Right atrium auricular region (tissue), 2 donors: ENCODE measurements at regions not wholly inside any gene's neighbourhood (a gene's known extent, or its start where the extent isn't known, plus 50 kb on each side); places are given as distances from the start of the nearest gene placed in this dataset.

ENCODE experiments used
- DNase-seq: peaks from one replicate; pipeline ENCODE4 v3.0.0-alpha.2; 2019; ENCODE audit warnings: low spot score
- H3K27ac ChIP-seq, 2 donors: fragments of 200-600 bp; sonication (generic); 1 replicate in 1 of 2; 2 replicates in 1 of 2; pipeline ENCODE4 v1.5.1; 2016 to 2019
- H3K27me3 ChIP-seq, 2 donors: fragments of 200-600 bp; sonication (generic); one replicate each; pipeline versions ENCODE4 v1.5.1 to v1.6.0; 2017 to 2019
- H3K36me3 ChIP-seq: fragments of 200-600 bp; sonication (generic); one replicate; pipeline ENCODE4 v1.5.1; 2016
- H3K4me1 ChIP-seq, 2 donors: fragments of 200-600 bp; sonication (generic); one replicate each; pipeline versions ENCODE4 v1.5.1 to v1.6.0; 2017 to 2019
- H3K4me3 ChIP-seq, 2 donors: fragments of 200-600 bp; sonication (generic); 1 replicate in 1 of 2; 2 replicates in 1 of 2; pipeline ENCODE4 v1.5.1; 2017 to 2019; ENCODE audit warnings: mild to moderate bottlenecking in 1 of 2, moderate library complexity in 1 of 2
- H3K9me3 ChIP-seq, 2 donors: fragments of 200-600 bp; sonication (generic); one replicate each; pipeline ENCODE4 v1.5.1; 2019
- CTCF ChIP-seq, 2 donors: fragments of 200-600 bp; sonication (generic); IDR thresholded peaks; one replicate each; pipeline ENCODE4 v1.5.1; 2019; ENCODE audit warnings: antibody characterized with exemption in 2 of 2

- Histone ChIP-seq H3K4me1 (no peaks in the 10 kb centered on the region), H3K4me3 (no peak overlapping the region), H3K27me3 (no peaks in the 10 kb centered on the region), H3K27ac (no peak overlapping the region), H3K9me3 (no peaks in the 10 kb centered on the region), H3K36me3 (no peaks in the 10 kb centered on the region)
- TF ChIP-seq CTCF (IDR thresholded peaks at IDR 0.05) = no peak
- no peak for DNase-seq
Observed at GRCh38 chr6:77371748-77372147, 91.5 kb downstream of the HTR1B start.

GRCh38 chr6:77368660-77369313 is 94.5 kb downstream of the HTR1B start:
- TF ChIP-seq CTCF (IDR thresholded peaks at IDR 0.05) = no peak
- Histone ChIP-seq H3K9me3 (no peaks in the 10 kb centered on the region), H3K27me3 (no peaks in the 10 kb centered on the region), H3K4me3 (peak overlapping the region; percentile 33 to 53), H3K36me3 (no peaks in the 10 kb centered on the region), H3K4me1 (no peaks in the 10 kb centered on the region), H3K27ac (peak overlapping the region; percentile 42 to 57)
- no peak for DNase-seq

GRCh38 chr6:77366798-77367197 is 96.5 kb downstream of the HTR1B start:
- no peak overlapping the region for H3K27ac ChIP-seq
- H3K36me3 ChIP-seq = no peaks in the 10 kb centered on the region
- no peaks in the 10 kb centered on the region for H3K4me1 ChIP-seq
- H3K9me3 ChIP-seq = peaks cover 0 to 7% of the 10 kb centered on the region in 2 donors
- no peak for DNase-seq
- no peaks in the 10 kb centered on the region for H3K27me3 ChIP-seq
- TF ChIP-seq CTCF (IDR thresholded peaks at IDR 0.05) = no peak
- H3K4me3 ChIP-seq = no peak overlapping the region

- TF ChIP-seq CTCF (IDR thresholded peaks at IDR 0.05) = no peak
- Histone ChIP-seq H3K36me3 (no peaks in the 10 kb centered on the region), H3K4me1 (no peaks in the 10 kb centered on the region), H3K27ac (no peak overlapping the region), H3K9me3 (peaks cover 0 to 7% of the 10 kb centered on the region in 2 donors), H3K27me3 (no peaks in the 10 kb centered on the region), H3K4me3 (no peak overlapping the region)
- no peak for DNase-seq
Observed at GRCh38 chr6:77363702-77364101, 99.6 kb downstream of the HTR1B start.

GRCh38 chr6:77362055-77362454 is 101.2 kb downstream of the HTR1B start:
- no peak overlapping the region for H3K27ac ChIP-seq
- no peak for TF ChIP-seq CTCF (IDR thresholded peaks at IDR 0.05)
- DNase-seq = no peak
- no peaks in the 10 kb centered on the region for H3K4me1 ChIP-seq
- no peak overlapping the region for H3K4me3 ChIP-seq
- no peaks in the 10 kb centered on the region for H3K36me3 ChIP-seq
- H3K9me3 ChIP-seq = peaks cover 0 to 7% of the 10 kb centered on the region in 2 donors
- no peaks in the 10 kb centered on the region for H3K27me3 ChIP-seq

- no peak for TF ChIP-seq CTCF (IDR thresholded peaks at IDR 0.05)
- no peak for DNase-seq
- Histone ChIP-seq H3K4me3 (no peak overlapping the region), H3K36me3 (no peaks in the 10 kb centered on the region), H3K9me3 (peaks cover 0 to 7% of the 10 kb centered on the region in 2 donors), H3K27ac (no peak overlapping the region), H3K4me1 (no peaks in the 10 kb centered on the region), H3K27me3 (no peaks in the 10 kb centered on the region)
Observed at GRCh38 chr6:77361018-77361417, 102.3 kb downstream of the HTR1B start.
